GM23338 (cell line): ENCODE measurements at regions not wholly inside any gene's neighbourhood (a gene's known extent, or its start where the extent isn't known, plus 50 kb on each side); places are given as distances from the start of the nearest gene placed in this dataset.

Experiments
- ATAC-seq: fragments of 200-7000 bp; cut with Tn5 transposase; 3 replicates; pipeline ENCODE4 v1.9.1; 2020
- DNase-seq: peaks from one replicate; pipeline ENCODE4 v3.0.0-alpha.2; 2015; ENCODE audit warnings: low spot score
- H2AFZ ChIP-seq: fragments of 200-600 bp; sonication (generic); 2 replicates; pipeline ENCODE4 v1.8.0; 2016; ENCODE audit warnings: antibody characterized with exemption, mild to moderate bottlenecking, moderate library complexity
- H3F3A ChIP-seq: fragments of 200-600 bp; sonication (generic); replicated peaks from 2 replicates; pipeline ENCODE4 v1.8.0; 2017; ENCODE audit warnings: antibody characterized with exemption, mixed run types, low read depth
- H3K27ac ChIP-seq: fragments of 200-600 bp; sonication (generic); 2 replicates; pipeline ENCODE4 v1.6.1; 2016; ENCODE audit warnings: low read depth
- H3K27me3 ChIP-seq: fragments of 200-600 bp; sonication (generic); 2 replicates; pipeline ENCODE4 v1.8.0; 2016; ENCODE audit warnings: mild to moderate bottlenecking, mixed run types, moderate library complexity; ENCODE audit not compliant: insufficient read depth
- H3K36me3 ChIP-seq: fragments of 200-600 bp; sonication (generic); 2 replicates; pipeline ENCODE4 v1.8.0; 2016; ENCODE audit warnings: mild to moderate bottlenecking; ENCODE audit not compliant: insufficient read depth
- H3K4me1 ChIP-seq: fragments of 200-600 bp; sonication (generic); 2 replicates; pipeline ENCODE4 v1.8.0; 2016; ENCODE audit warnings: mild to moderate bottlenecking, moderate library complexity; ENCODE audit not compliant: insufficient read depth
- H3K4me2 ChIP-seq: fragments of 200-600 bp; sonication (generic); 2 replicates; pipeline ENCODE4 v1.7.1; 2017; ENCODE audit warnings: mixed run types
- H3K4me3 ChIP-seq: fragments of 200-600 bp; sonication (generic); 2 replicates; pipeline ENCODE4 v1.6.1; 2016; ENCODE audit warnings: mixed run types
- H3K79me2 ChIP-seq: fragments of 200-600 bp; sonication (generic); replicated peaks from 2 replicates; pipeline ENCODE4 v1.8.0; 2017; ENCODE audit warnings: mild to moderate bottlenecking; ENCODE audit not compliant: insufficient read depth
- H3K9me2 ChIP-seq: fragments of 200-600 bp; sonication (generic); 2 replicates; pipeline ENCODE4 v1.8.0; 2017; ENCODE audit not compliant: insufficient read depth
- H4K20me1 ChIP-seq: fragments of 200-600 bp; sonication (generic); replicated peaks from 2 replicates; pipeline ENCODE4 v1.8.0; 2017; ENCODE audit warnings: mild to moderate bottlenecking; ENCODE audit not compliant: insufficient read depth
- H3K27ac Mint-ChIP-seq: 2 replicates; pipeline ENCODE4 v1.8.0; 2020; ENCODE audit warnings: inconsistent platforms, mild to moderate bottlenecking, moderate library complexity, mixed read lengths
- H3K27me3 Mint-ChIP-seq: 3 replicates; pipeline ENCODE4 v1.8.0; 2022; ENCODE audit warnings: low read depth, mild to moderate bottlenecking, moderate library complexity, mixed read lengths, inconsistent platforms; ENCODE audit not compliant: insufficient read depth, poor library complexity
- H3K36me3 Mint-ChIP-seq: 3 replicates; pipeline ENCODE4 v1.8.0; 2021; ENCODE audit warnings: low read depth, mild to moderate bottlenecking, inconsistent platforms, moderate library complexity, mixed read lengths
- H3K4me1 Mint-ChIP-seq: 3 replicates; pipeline ENCODE4 v1.8.0; 2020; ENCODE audit warnings: mild to moderate bottlenecking, inconsistent platforms, mixed read lengths
- H3K4me3 Mint-ChIP-seq: 3 replicates; pipeline ENCODE4 v1.8.0; 2021; ENCODE audit warnings: moderate library complexity, mild to moderate bottlenecking, inconsistent platforms, mixed read lengths
- H3K9me3 Mint-ChIP-seq: 3 replicates; pipeline ENCODE4 v1.8.0; 2020; ENCODE audit warnings: moderate library complexity, mild to moderate bottlenecking, inconsistent platforms, mixed read lengths
- EZH2phosphoT487 ChIP-seq: fragments of 200-600 bp; sonication (generic); IDR thresholded peaks from one replicate; pipeline ENCODE4 v1.8.1; 2018; ENCODE audit warnings: antibody characterized with exemption; ENCODE audit not compliant: unreplicated experiment
- JUNB ChIP-seq: IDR thresholded peaks from one replicate; pipeline ENCODE4 v1.6.1; 2016; ENCODE audit warnings: antibody characterized with exemption; ENCODE audit not compliant: unreplicated experiment
- REST ChIP-seq: IDR thresholded peaks from one replicate; pipeline ENCODE4 v1.6.1; 2018; ENCODE audit warnings: antibody characterized with exemption; ENCODE audit not compliant: unreplicated experiment
- TF ChIP-seq, protein P1 (sequence below): fragments of 250-450 bp; sonication (Bioruptor Pico); IDR thresholded peaks from 2 replicates; pipeline ENCODE4 v1.5.0; 2020; ENCODE audit warnings: mild to moderate bottlenecking, moderate library complexity

GRCh38 chr14:98909251-98909944 lies 362.6 kb downstream of the BCL11B start:
- H3K4me3 Mint-ChIP-seq = no peak overlapping the region
- no peak overlapping the region for H3K4me2 ChIP-seq
- no peak for DNase-seq

More at GRCh38 chr14:98909251-98909944, 362.6 kb downstream of the BCL11B start:
- Histone ChIP-seq H3F3A (no peaks in the 10 kb centered on the region), H3K9me2 (no peaks in the 10 kb centered on the region), H3K36me3 (no peaks in the 10 kb centered on the region), H3K27me3 (no peaks in the 10 kb centered on the region), H3K27ac (no peak overlapping the region), H3K79me2 (no peaks in the 10 kb centered on the region), H3K4me3 (no peak overlapping the region), H4K20me1 (no peaks in the 10 kb centered on the region), H3K4me1 (peaks cover 16% of the 10 kb centered on the region), H2AFZ (no peak overlapping the region)
- Mint-ChIP-seq H3K4me1 (peaks cover 23% of the 10 kb centered on the region), H3K9me3 (no peaks in the 10 kb centered on the region), H3K27ac (no peak overlapping the region), H3K36me3 (no peaks in the 10 kb centered on the region), H3K27me3 (peaks cover 2% of the 10 kb centered on the region)
- no peak for ATAC-seq
- TF ChIP-seq JUNB (no peak), REST (no peak), EZH2phosphoT487 (no peak)
- TF ChIP-seq, protein P1, sequence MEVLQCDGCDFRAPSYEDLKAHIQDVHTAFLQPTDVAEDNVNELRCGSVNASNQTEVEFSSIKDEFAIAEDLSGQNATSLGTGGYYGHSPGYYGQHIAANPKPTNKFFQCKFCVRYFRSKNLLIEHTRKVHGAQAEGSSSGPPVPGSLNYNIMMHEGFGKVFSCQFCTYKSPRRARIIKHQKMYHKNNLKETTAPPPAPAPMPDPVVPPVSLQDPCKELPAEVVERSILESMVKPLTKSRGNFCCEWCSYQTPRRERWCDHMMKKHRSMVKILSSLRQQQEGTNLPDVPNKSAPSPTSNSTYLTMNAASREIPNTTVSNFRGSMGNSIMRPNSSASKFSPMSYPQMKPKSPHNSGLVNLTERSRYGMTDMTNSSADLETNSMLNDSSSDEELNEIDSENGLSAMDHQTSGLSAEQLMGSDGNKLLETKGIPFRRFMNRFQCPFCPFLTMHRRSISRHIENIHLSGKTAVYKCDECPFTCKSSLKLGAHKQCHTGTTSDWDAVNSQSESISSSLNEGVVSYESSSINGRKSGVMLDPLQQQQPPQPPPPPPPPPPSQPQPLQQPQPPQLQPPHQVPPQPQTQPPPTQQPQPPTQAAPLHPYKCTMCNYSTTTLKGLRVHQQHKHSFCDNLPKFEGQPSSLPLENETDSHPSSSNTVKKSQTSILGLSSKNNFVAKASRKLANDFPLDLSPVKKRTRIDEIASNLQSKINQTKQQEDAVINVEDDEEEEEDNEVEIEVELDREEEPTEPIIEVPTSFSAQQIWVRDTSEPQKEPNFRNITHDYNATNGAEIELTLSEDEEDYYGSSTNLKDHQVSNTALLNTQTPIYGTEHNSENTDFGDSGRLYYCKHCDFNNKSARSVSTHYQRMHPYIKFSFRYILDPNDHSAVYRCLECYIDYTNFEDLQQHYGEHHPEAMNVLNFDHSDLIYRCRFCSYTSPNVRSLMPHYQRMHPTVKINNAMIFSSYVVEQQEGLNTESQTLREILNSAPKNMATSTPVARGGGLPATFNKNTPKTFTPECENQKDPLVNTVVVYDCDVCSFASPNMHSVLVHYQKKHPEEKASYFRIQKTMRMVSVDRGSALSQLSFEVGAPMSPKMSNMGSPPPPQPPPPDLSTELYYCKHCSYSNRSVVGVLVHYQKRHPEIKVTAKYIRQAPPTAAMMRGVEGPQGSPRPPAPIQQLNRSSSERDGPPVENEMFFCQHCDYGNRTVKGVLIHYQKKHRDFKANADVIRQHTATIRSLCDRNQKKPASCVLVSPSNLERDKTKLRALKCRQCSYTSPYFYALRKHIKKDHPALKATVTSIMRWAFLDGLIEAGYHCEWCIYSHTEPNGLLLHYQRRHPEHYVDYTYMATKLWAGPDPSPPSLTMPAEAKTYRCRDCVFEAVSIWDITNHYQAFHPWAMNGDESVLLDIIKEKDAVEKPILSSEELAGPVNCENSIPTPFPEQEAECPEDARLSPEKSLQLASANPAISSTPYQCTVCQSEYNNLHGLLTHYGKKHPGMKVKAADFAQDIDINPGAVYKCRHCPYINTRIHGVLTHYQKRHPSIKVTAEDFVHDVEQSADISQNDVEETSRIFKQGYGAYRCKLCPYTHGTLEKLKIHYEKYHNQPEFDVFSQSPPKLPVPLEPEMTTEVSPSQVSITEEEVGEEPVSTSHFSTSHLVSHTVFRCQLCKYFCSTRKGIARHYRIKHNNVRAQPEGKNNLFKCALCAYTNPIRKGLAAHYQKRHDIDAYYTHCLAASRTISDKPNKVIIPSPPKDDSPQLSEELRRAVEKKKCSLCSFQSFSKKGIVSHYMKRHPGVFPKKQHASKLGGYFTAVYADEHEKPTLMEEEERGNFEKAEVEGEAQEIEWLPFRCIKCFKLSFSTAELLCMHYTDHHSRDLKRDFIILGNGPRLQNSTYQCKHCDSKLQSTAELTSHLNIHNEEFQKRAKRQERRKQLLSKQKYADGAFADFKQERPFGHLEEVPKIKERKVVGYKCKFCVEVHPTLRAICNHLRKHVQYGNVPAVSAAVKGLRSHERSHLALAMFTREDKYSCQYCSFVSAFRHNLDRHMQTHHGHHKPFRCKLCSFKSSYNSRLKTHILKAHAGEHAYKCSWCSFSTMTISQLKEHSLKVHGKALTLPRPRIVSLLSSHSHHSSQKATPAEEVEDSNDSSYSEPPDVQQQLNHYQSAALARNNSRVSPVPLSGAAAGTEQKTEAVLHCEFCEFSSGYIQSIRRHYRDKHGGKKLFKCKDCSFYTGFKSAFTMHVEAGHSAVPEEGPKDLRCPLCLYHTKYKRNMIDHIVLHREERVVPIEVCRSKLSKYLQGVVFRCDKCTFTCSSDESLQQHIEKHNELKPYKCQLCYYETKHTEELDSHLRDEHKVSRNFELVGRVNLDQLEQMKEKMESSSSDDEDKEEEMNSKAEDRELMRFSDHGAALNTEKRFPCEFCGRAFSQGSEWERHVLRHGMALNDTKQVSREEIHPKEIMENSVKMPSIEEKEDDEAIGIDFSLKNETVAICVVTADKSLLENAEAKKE = no peak
